SK-N-MC (cell line): ENCODE measurements at regions not wholly inside any gene's neighbourhood (a gene's known extent, or its start where the extent isn't known, plus 50 kb on each side); places are given as distances from the start of the nearest gene placed in this dataset.

Source experiments
- EZH2 ChIP-seq: fragments of 200-600 bp; sonication (generic); IDR thresholded peaks from one replicate; pipeline ENCODE4 v1.6.1; 2017; ENCODE audit warnings: antibody characterized with exemption
- FOXP2 ChIP-seq: optimal IDR thresholded peaks from 2 replicates; pipeline ENCODE3; 2011; ENCODE audit warnings: mild to moderate bottlenecking, moderate library complexity; ENCODE audit not compliant: insufficient read depth; ENCODE audit errors: extremely low read length, control extremely low read depth
- POLR2AphosphoS5 ChIP-seq: IDR thresholded peaks from 2 replicates; pipeline ENCODE4 v1.6.1; 2012; ENCODE audit warnings: mild to moderate bottlenecking, low read depth, low read length, borderline replicate concordance

DNA sequence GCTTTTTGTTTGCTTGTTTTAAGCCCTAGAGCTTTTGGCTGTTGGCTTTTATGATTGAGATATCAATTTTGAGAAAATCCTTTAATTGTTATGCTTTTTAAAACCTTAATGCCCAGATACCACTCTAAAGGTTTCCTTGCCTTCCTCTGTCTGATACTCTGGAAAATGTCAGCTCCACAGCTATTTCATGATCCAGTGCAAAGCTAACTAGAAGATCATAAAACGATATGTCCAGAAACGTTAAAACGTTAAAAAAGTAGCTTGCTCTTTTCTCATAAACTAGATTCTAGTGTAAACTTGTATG is 189.5 kb upstream of the TENT5A start:
- TF ChIP-seq EZH2: no peak
- no peak for TF ChIP-seq POLR2AphosphoS5
- TF ChIP-seq FOXP2: no peak
